ENCODE measurements at regions not wholly inside any gene's neighbourhood (a gene's known extent, or its start where the extent isn't known, plus 50 kb on each side); places are given as distances from the start of the nearest gene placed in this dataset.

- TF ChIP-seq, protein P1, sequence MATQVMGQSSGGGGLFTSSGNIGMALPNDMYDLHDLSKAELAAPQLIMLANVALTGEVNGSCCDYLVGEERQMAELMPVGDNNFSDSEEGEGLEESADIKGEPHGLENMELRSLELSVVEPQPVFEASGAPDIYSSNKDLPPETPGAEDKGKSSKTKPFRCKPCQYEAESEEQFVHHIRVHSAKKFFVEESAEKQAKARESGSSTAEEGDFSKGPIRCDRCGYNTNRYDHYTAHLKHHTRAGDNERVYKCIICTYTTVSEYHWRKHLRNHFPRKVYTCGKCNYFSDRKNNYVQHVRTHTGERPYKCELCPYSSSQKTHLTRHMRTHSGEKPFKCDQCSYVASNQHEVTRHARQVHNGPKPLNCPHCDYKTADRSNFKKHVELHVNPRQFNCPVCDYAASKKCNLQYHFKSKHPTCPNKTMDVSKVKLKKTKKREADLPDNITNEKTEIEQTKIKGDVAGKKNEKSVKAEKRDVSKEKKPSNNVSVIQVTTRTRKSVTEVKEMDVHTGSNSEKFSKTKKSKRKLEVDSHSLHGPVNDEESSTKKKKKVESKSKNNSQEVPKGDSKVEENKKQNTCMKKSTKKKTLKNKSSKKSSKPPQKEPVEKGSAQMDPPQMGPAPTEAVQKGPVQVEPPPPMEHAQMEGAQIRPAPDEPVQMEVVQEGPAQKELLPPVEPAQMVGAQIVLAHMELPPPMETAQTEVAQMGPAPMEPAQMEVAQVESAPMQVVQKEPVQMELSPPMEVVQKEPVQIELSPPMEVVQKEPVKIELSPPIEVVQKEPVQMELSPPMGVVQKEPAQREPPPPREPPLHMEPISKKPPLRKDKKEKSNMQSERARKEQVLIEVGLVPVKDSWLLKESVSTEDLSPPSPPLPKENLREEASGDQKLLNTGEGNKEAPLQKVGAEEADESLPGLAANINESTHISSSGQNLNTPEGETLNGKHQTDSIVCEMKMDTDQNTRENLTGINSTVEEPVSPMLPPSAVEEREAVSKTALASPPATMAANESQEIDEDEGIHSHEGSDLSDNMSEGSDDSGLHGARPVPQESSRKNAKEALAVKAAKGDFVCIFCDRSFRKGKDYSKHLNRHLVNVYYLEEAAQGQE (IDR thresholded peaks at IDR 0.05; ENCODE audit: insufficient read depth in 1 of 2, low read depth in 2 of 2, low read length in 1 of 2): no peak
- TF ChIP-seq POLR2AphosphoS5 (IDR thresholded peaks at IDR 0.05; ENCODE audit: low read depth, low read length) (no peak), SIN3A (IDR thresholded peaks at IDR 0.05; ENCODE audit: borderline replicate concordance, insufficient read depth, low read depth, low read length) (no peak), TCF7L2 (IDR thresholded peaks at IDR 0.05; ENCODE audit: low read depth, low read length) (no peak)
- TF ChIP-seq, protein P2, sequence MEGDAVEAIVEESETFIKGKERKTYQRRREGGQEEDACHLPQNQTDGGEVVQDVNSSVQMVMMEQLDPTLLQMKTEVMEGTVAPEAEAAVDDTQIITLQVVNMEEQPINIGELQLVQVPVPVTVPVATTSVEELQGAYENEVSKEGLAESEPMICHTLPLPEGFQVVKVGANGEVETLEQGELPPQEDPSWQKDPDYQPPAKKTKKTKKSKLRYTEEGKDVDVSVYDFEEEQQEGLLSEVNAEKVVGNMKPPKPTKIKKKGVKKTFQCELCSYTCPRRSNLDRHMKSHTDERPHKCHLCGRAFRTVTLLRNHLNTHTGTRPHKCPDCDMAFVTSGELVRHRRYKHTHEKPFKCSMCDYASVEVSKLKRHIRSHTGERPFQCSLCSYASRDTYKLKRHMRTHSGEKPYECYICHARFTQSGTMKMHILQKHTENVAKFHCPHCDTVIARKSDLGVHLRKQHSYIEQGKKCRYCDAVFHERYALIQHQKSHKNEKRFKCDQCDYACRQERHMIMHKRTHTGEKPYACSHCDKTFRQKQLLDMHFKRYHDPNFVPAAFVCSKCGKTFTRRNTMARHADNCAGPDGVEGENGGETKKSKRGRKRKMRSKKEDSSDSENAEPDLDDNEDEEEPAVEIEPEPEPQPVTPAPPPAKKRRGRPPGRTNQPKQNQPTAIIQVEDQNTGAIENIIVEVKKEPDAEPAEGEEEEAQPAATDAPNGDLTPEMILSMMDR (IDR thresholded peaks at IDR 0.05): no peak
- Histone ChIP-seq H3K9me3 (ENCODE audit: control insufficient read depth, insufficient read depth, low read depth, low read length) (no peaks in the 10 kb centered on the region), H3K27me3 (ENCODE audit: control insufficient read depth, insufficient read depth, low read length) (peaks cover 2% of the 10 kb centered on the region; the same call in 1 of the 2 replicates), H3K4me1 (ENCODE audit: control insufficient read depth, insufficient read depth, low read length) (no peaks in the 10 kb centered on the region), H3K36me3 (ENCODE audit: control insufficient read depth, insufficient read depth, low read length) (no peaks in the 10 kb centered on the region), H3K4me3 (ENCODE audit: low read depth in 2 of 2, low read length in 2 of 2) (no peak overlapping the region), H3K27ac (ENCODE audit: low read length) (no peak overlapping the region)
- in situ Hi-C loops (cut with HindIII; ENCODE audit: low pct_unique_long_range_greater_than_20kb, low sequenced_read_pairs): no loop called here
- ChIA-PET POLR2A (no interaction called here), CTCF (no interaction called here)
- DNase-seq (ENCODE audit: low read depth, low spot score): no peak
- ATAC-seq: no peak
- no TSS peak for BruUV-seq (replicated peaks)
- intact Hi-C loops (cut with micrococcal nuclease; ENCODE audit: unreplicated experiment): no loop called here
Measured at GRCh38 chr20:6866741-6867140, 99.3 kb downstream of the BMP2 start.

DNA sequence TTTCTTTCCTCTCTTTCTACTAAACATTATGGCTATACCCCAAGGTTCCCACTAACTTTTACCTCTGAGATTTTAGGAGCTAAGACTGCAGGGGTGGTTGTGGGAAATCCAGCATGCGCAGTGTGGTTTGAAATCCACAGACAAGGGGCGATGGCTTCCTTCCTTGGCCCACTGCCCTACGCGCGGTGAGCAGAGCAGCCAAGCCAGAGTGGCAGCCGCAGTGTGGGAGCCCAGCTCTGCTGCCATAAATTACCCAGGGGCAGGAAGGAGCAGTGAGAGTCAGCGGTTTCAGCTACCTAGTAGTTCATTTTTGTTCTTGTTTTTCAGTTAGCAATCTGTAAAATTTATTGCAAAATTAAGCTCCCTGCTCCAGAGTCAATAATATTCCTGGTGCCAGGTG, 101.4 kb downstream of the BMP2 start:
- ATAC-seq (no peak), DNase-seq (ENCODE audit: low read depth, low spot score) (no peak)
- ChIA-PET CTCF (no interaction called here), POLR2A (no interaction called here)
- Histone ChIP-seq H3K27me3 (ENCODE audit: control insufficient read depth, insufficient read depth, low read length) (peaks cover 2% of the 10 kb centered on the region; the same call in 1 of the 2 replicates), H3K27ac (ENCODE audit: low read length) (no peak overlapping the region), H3K4me1 (ENCODE audit: control insufficient read depth, insufficient read depth, low read length) (no peaks in the 10 kb centered on the region), H3K36me3 (ENCODE audit: control insufficient read depth, insufficient read depth, low read length) (no peaks in the 10 kb centered on the region), H3K4me3 (ENCODE audit: low read depth in 2 of 2, low read length in 2 of 2) (no peak overlapping the region), H3K9me3 (ENCODE audit: control insufficient read depth, insufficient read depth, low read depth, low read length) (no peaks in the 10 kb centered on the region)
- BruUV-seq (replicated peaks): no TSS peak
- in situ Hi-C loops (cut with HindIII; ENCODE audit: low pct_unique_long_range_greater_than_20kb, low sequenced_read_pairs) (no loop called here), intact Hi-C loops (cut with micrococcal nuclease; ENCODE audit: unreplicated experiment) (no loop called here)
- TF ChIP-seq POLR2AphosphoS5 (IDR thresholded peaks at IDR 0.05; ENCODE audit: low read depth, low read length) (no peak), TCF7L2 (IDR thresholded peaks at IDR 0.05; ENCODE audit: low read depth, low read length) (no peak)
- TF ChIP-seq, protein P1 (IDR thresholded peaks at IDR 0.05; ENCODE audit: insufficient read depth in 1 of 2, low read depth in 2 of 2, low read length in 1 of 2): no peak
- TF ChIP-seq, protein P2 (IDR thresholded peaks at IDR 0.05): no peak

Data from Panc1 (cell line).